ENCODE measurements at regions not wholly inside any gene's neighbourhood (a gene's known extent, or its start where the extent isn't known, plus 50 kb on each side); places are given as distances from the start of the nearest gene placed in this dataset.

- no peak for DNase-seq
These were observed 207.0 kb downstream of the BRD1 start for GRCh38 chr22:49620666-49621065.

- DNase-seq = no peak
These were observed 207.6 kb downstream of the BRD1 start for GRCh38 chr22:49620003-49620556.

GRCh38 chr22:49619301-49619700, 208.4 kb downstream of the BRD1 start:
- DNase-seq = no peak

- no peak for DNase-seq
These were observed 209.1 kb downstream of the BRD1 start for GRCh38 chr22:49618677-49618953.

- DNase-seq = no peak
These were observed 209.6 kb downstream of the BRD1 start for GRCh38 chr22:49617866-49618676.

GRCh38 chr22:49617264-49617663, 210.4 kb downstream of the BRD1 start:
- DNase-seq = no peak

GRCh38 chr22:49616356-49617231, 211.1 kb downstream of the BRD1 start:
- DNase-seq = no peak

- DNase-seq = no peak
These were observed 212.4 kb downstream of the BRD1 start for GRCh38 chr22:49614966-49615965.

- no peak for DNase-seq
These were observed 214.0 kb downstream of the BRD1 start for GRCh38 chr22:49613511-49614270.

- DNase-seq = no peak
These were observed 214.6 kb downstream of the BRD1 start for GRCh38 chr22:49613108-49613507.

- DNase-seq = no peak
These were observed 218.3 kb downstream of the BRD1 start for GRCh38 chr22:49609207-49609876.

GRCh38 chr22:49608660-49609059, 219.0 kb downstream of the BRD1 start:
- no peak for DNase-seq

GRCh38 chr22:49608228-49608627, 219.4 kb downstream of the BRD1 start:
- no peak for DNase-seq

GRCh38 chr22:49607821-49608220, 219.9 kb downstream of the BRD1 start:
- no peak for DNase-seq

- DNase-seq = no peak
These were observed 220.9 kb downstream of the BRD1 start for GRCh38 chr22:49606562-49607290.

GRCh38 chr22:49604732-49605302, 222.9 kb downstream of the BRD1 start:
- DNase-seq = no peak

GRCh38 chr22:49603016-49603415, 224.7 kb downstream of the BRD1 start:
- DNase-seq = no peak

- no peak for DNase-seq
These were observed 225.2 kb downstream of the BRD1 start for GRCh38 chr22:49602481-49602880.

- no peak for DNase-seq
These were observed 225.9 kb downstream of the BRD1 start for GRCh38 chr22:49601614-49602321.
